ENCODE measurements at regions not wholly inside any gene's neighbourhood (a gene's known extent, or its start where the extent isn't known, plus 50 kb on each side); places are given as distances from the start of the nearest gene placed in this dataset.

- H2AFZ ChIP-seq, result no peak overlapping the region
- no peaks in the 10 kb centered on the region for H3K79me2 ChIP-seq
- peaks cover 6% of the 10 kb centered on the region for H3K4me1 ChIP-seq
- no peaks in the 10 kb centered on the region for H3K9me3 ChIP-seq (ENCODE audit: control insufficient read depth, low read length)
- no peak overlapping the region for H3K27ac ChIP-seq
- no peak overlapping the region for H3K9ac ChIP-seq
- no peak for TF ChIP-seq CTCF (IDR thresholded peaks at IDR 0.05)
- H3K4me3 ChIP-seq (ENCODE audit: low read depth, low read length), result no peak overlapping the region
- no peaks in the 10 kb centered on the region for H3K27me3 ChIP-seq (ENCODE audit: control insufficient read depth, insufficient read depth, low read length)
- no peaks in the 10 kb centered on the region for H3K36me3 ChIP-seq (ENCODE audit: control insufficient read depth, insufficient read depth, low read length)
- no peak overlapping the region for H3K4me2 ChIP-seq (ENCODE audit: low read length)
Observed at GRCh38 chr1:109816175-109816811, 52.6 kb upstream of the EPS8L3 start.

- peaks cover 6% of the 10 kb centered on the region for H3K4me1 ChIP-seq
- H3K27ac ChIP-seq, result no peak overlapping the region
- H3K4me3 ChIP-seq (ENCODE audit: low read depth, low read length), result no peak overlapping the region
- no peaks in the 10 kb centered on the region for H3K27me3 ChIP-seq (ENCODE audit: control insufficient read depth, insufficient read depth, low read length)
- no peaks in the 10 kb centered on the region for H3K79me2 ChIP-seq
- no peak overlapping the region for H2AFZ ChIP-seq
- no peak for TF ChIP-seq CTCF (IDR thresholded peaks at IDR 0.05)
- no peak overlapping the region for H3K4me2 ChIP-seq (ENCODE audit: low read length)
- no peaks in the 10 kb centered on the region for H3K36me3 ChIP-seq (ENCODE audit: control insufficient read depth, insufficient read depth, low read length)
- H3K9me3 ChIP-seq (ENCODE audit: control insufficient read depth, low read length), result no peaks in the 10 kb centered on the region
- H3K9ac ChIP-seq, result no peak overlapping the region
Observed at GRCh38 chr1:109815809-109816174, 52.1 kb upstream of the EPS8L3 start.

- Histone ChIP-seq H3K27ac (no peak overlapping the region), H3K36me3 (ENCODE audit: control insufficient read depth, insufficient read depth, low read length) (no peaks in the 10 kb centered on the region), H3K4me1 (peaks cover 6% of the 10 kb centered on the region), H2AFZ (no peak overlapping the region), H3K79me2 (no peaks in the 10 kb centered on the region), H3K9ac (no peak overlapping the region), H3K4me2 (ENCODE audit: low read length) (no peak overlapping the region), H3K4me3 (ENCODE audit: low read depth, low read length) (no peak overlapping the region), H3K9me3 (ENCODE audit: control insufficient read depth, low read length) (no peaks in the 10 kb centered on the region), H3K27me3 (ENCODE audit: control insufficient read depth, insufficient read depth, low read length) (no peaks in the 10 kb centered on the region)
- TF ChIP-seq CTCF (IDR thresholded peaks at IDR 0.05), result no peak
Observed at GRCh38 chr1:109814993-109815786, 51.5 kb upstream of the EPS8L3 start.

GRCh38 chr1:109814223-109814622 lies 50.5 kb upstream of the EPS8L3 start:
- Histone ChIP-seq H3K9ac (no peak overlapping the region), H3K27ac (no peak overlapping the region)

More at GRCh38 chr1:109814223-109814622, 50.5 kb upstream of the EPS8L3 start:
- Histone ChIP-seq H3K27me3 (ENCODE audit: control insufficient read depth, insufficient read depth, low read length) (no peaks in the 10 kb centered on the region), H3K79me2 (no peaks in the 10 kb centered on the region), H3K9me3 (ENCODE audit: control insufficient read depth, low read length) (no peaks in the 10 kb centered on the region), H3K4me1 (peaks cover 6% of the 10 kb centered on the region), H3K36me3 (ENCODE audit: control insufficient read depth, insufficient read depth, low read length) (no peaks in the 10 kb centered on the region), H3K4me3 (ENCODE audit: low read depth, low read length) (no peak overlapping the region), H2AFZ (no peak overlapping the region), H3K4me2 (ENCODE audit: low read length) (no peak overlapping the region)
- no peak for TF ChIP-seq CTCF (IDR thresholded peaks at IDR 0.05)
